ENCODE measurements at regions not wholly inside any gene's neighbourhood (a gene's known extent, or its start where the extent isn't known, plus 50 kb on each side); places are given as distances from the start of the nearest gene placed in this dataset.

DNA sequence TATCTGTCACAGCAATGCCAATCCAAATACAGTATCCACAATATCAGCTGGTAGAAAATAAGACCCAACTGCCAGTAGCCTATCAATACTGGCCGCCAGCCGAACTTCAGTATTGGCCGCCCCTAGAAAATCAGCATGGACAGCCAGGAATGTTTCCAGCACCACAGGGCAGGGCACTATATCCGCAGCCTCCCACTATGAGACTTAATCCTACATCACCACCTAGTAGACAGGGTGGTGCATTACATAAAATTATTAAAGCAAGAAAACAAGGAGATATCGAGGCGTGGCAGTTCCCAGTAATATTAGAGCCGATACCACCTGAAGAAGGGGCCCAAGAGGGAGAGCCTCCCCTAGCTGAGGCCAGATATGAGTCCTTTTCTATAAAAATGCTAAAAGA lies 111.3 kb downstream of the ZNF486 start:
- TF ChIP-seq, protein P1, sequence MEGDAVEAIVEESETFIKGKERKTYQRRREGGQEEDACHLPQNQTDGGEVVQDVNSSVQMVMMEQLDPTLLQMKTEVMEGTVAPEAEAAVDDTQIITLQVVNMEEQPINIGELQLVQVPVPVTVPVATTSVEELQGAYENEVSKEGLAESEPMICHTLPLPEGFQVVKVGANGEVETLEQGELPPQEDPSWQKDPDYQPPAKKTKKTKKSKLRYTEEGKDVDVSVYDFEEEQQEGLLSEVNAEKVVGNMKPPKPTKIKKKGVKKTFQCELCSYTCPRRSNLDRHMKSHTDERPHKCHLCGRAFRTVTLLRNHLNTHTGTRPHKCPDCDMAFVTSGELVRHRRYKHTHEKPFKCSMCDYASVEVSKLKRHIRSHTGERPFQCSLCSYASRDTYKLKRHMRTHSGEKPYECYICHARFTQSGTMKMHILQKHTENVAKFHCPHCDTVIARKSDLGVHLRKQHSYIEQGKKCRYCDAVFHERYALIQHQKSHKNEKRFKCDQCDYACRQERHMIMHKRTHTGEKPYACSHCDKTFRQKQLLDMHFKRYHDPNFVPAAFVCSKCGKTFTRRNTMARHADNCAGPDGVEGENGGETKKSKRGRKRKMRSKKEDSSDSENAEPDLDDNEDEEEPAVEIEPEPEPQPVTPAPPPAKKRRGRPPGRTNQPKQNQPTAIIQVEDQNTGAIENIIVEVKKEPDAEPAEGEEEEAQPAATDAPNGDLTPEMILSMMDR (optimal IDR thresholded peaks at IDR 0.05 in 1 of 3, IDR thresholded peaks at IDR 0.05 in 1 of 3, conservative IDR thresholded peaks at IDR 0.05 in 1 of 3; ENCODE audit: extremely low read depth in 1 of 3, insufficient read depth in 2 of 3, low read length in 3 of 3): no peak
- no peak for TF ChIP-seq EZH2 (IDR thresholded peaks at IDR 0.05; ENCODE audit: low read length)

All from keratinocyte (primary cell).